Mesendoderm (in vitro differentiated cells): ENCODE measurements at regions not wholly inside any gene's neighbourhood (a gene's known extent, or its start where the extent isn't known, plus 50 kb on each side); places are given as distances from the start of the nearest gene placed in this dataset.

Experiments
- DNase-seq: peaks from one replicate; pipeline ENCODE4 v3.0.0; 2013
- H2AK5ac ChIP-seq: 2 replicates; pipeline ENCODE4 v1.6.1; 2013; ENCODE audit warnings: low read length, inconsistent platforms
- H2BK120ac ChIP-seq: 2 replicates; pipeline ENCODE4 v1.6.1; 2013; ENCODE audit warnings: low read depth, mild to moderate bottlenecking, low read length, moderate library complexity, mixed read lengths
- H2BK15ac ChIP-seq: replicated peaks from 2 replicates; pipeline ENCODE4 v1.6.1; 2013; ENCODE audit warnings: low read depth, mild to moderate bottlenecking, moderate library complexity
- H2BK5ac ChIP-seq: 2 replicates; pipeline ENCODE4 v1.6.1; 2013; ENCODE audit warnings: low read length, inconsistent platforms
- H3K18ac ChIP-seq: 2 replicates; pipeline ENCODE4 v1.6.1; 2013; ENCODE audit warnings: mild to moderate bottlenecking, low read length, mixed read lengths
- H3K23ac ChIP-seq: one replicate; pipeline ENCODE4 v1.6.1; 2013; ENCODE audit warnings: low read length
- H3K27ac ChIP-seq: 2 replicates; pipeline ENCODE4 v1.5.1; 2013; ENCODE audit warnings: low read depth, mild to moderate bottlenecking, inconsistent platforms, low read length, moderate library complexity
- H3K27me3 ChIP-seq: 2 replicates; pipeline ENCODE4 v1.6.1; 2013; ENCODE audit warnings: low read length, control low read depth, mild to moderate bottlenecking, inconsistent platforms; ENCODE audit not compliant: insufficient read depth, poor library complexity
- H3K36me3 ChIP-seq: 2 replicates; pipeline ENCODE4 v1.6.1; 2013; ENCODE audit warnings: low read length, inconsistent platforms; ENCODE audit not compliant: control insufficient read depth, insufficient read depth
- H3K4ac ChIP-seq: one replicate; pipeline ENCODE4 v1.6.1; 2013; ENCODE audit warnings: low read depth, mild to moderate bottlenecking, low read length, moderate library complexity
- H3K4me1 ChIP-seq: 2 replicates; pipeline ENCODE4 v1.6.1; 2013; ENCODE audit warnings: low read depth, low read length, inconsistent platforms; ENCODE audit not compliant: control insufficient read depth
- H3K4me2 ChIP-seq: 2 replicates; pipeline ENCODE4 v1.6.1; 2013; ENCODE audit warnings: low read length
- H3K4me3 ChIP-seq: 2 replicates; pipeline ENCODE4 v1.5.1; 2013; ENCODE audit warnings: mild to moderate bottlenecking, low read length
- H3K56ac ChIP-seq: one replicate; pipeline ENCODE4 v1.6.1; 2013; ENCODE audit warnings: low read length
- H3K79me1 ChIP-seq: 2 replicates; pipeline ENCODE4 v1.6.1; 2013; ENCODE audit warnings: low read length, inconsistent platforms
- H3K79me2 ChIP-seq: 2 replicates; pipeline ENCODE4 v1.6.1; 2013; ENCODE audit warnings: mild to moderate bottlenecking, low read length; ENCODE audit not compliant: control insufficient read depth, insufficient read depth
- H3K9ac ChIP-seq: 2 replicates; pipeline ENCODE4 v1.6.1; 2013; ENCODE audit warnings: low read length, inconsistent platforms
- H4K5ac ChIP-seq: one replicate; pipeline ENCODE4 v1.6.1; 2013; ENCODE audit warnings: low read length
- H4K8ac ChIP-seq: one replicate; pipeline ENCODE4 v1.6.1; 2013; ENCODE audit warnings: low read depth, mild to moderate bottlenecking, control low read depth, low read length, moderate library complexity
- whole genome bisulfite sequencing: extraction: QIAGEN DNeasy Blood & Tissue Kit; methylation state at CpG from one replicate; pipeline ENCODE4 v1.1.7; 2013; ENCODE audit warnings: low lambda C conversion rate, missing lambda C conversion rate; ENCODE audit not compliant: insufficient coverage; ENCODE audit errors: extremely low coverage; 5-methylcytosine and 5-hydroxymethylcytosine counted together

DNA sequence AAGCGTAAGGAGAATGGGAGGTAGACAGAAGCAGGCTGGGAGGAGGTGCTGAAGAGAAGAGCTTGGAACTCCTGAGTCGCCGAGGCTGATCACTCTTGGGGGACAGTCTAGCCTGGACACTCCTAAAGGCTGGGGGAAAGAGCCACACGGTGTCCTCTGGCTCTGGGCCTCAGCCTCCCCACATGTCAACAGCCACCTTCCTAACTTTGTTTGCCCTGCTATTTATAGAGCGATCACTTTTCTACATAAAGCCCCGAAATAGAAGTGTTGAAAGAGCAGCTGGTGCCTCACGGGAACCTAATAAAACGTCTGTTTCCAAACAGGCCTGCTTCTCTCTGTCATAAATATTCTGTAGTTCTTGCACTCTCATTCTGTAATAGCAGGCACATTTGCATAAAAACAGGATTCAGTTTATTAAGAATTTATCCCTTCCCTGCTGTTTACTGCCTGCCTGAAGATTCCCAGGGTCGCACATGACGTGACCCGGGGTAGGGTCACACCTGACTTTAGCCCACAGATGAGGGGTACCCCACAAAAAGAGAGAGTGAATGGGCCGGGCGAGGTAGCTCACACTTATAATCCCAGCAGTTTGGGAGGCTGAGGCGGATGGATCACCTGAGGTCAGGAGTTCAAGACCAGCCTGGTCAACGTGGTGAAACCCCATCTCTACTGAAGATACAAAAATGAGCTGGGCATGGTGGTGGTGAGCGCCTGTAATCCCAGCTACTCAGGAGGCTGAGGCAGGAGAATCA is 212.5 kb downstream of the TOMM20 start:
- Histone ChIP-seq H4K8ac (no peak overlapping the region), H3K27me3 (no peaks in the 10 kb centered on the region), H3K9ac (no peak overlapping the region), H3K4me1 (peaks cover 2% of the 10 kb centered on the region), H3K4ac (no peak overlapping the region), H3K4me3 (no peak overlapping the region), H3K4me2 (no peak overlapping the region), H3K18ac (no peak overlapping the region), H2BK15ac (no peak overlapping the region), H3K36me3 (no peaks in the 10 kb centered on the region), H2AK5ac (no peak overlapping the region), H4K5ac (no peak overlapping the region), H3K79me1 (no peaks in the 10 kb centered on the region), H2BK120ac (no peak overlapping the region), H2BK5ac (no peak overlapping the region), H3K56ac (no peak overlapping the region), H3K79me2 (no peaks in the 10 kb centered on the region), H3K23ac (no peak overlapping the region), H3K27ac (no peak overlapping the region)
- no CpG with 5 or more reads among the region's 16 CpGs for WGBS
- DNase-seq = no peak

GRCh38 chr1:234914606-234915290 is 213.9 kb downstream of the TOMM20 start:
- no peak overlapping the region for H3K4ac ChIP-seq
- H3K18ac ChIP-seq = no peak overlapping the region
- no CpG with 5 or more reads among the region's 12 CpGs for WGBS
- H3K4me1 ChIP-seq = peaks cover 2% of the 10 kb centered on the region
- H3K56ac ChIP-seq = no peak overlapping the region
- no peak overlapping the region for H3K23ac ChIP-seq
- no peak overlapping the region for H4K5ac ChIP-seq
- no peak overlapping the region for H3K4me2 ChIP-seq
- H4K8ac ChIP-seq = no peak overlapping the region
- no peaks in the 10 kb centered on the region for H3K79me2 ChIP-seq
- no peaks in the 10 kb centered on the region for H3K36me3 ChIP-seq
- no peak overlapping the region for H3K4me3 ChIP-seq
- no peak overlapping the region for H3K9ac ChIP-seq
- H2BK15ac ChIP-seq = no peak overlapping the region
- H3K27me3 ChIP-seq = no peaks in the 10 kb centered on the region
- no peaks in the 10 kb centered on the region for H3K79me1 ChIP-seq
- H3K27ac ChIP-seq = no peak overlapping the region
- H2AK5ac ChIP-seq = no peak overlapping the region
- no peak for DNase-seq
- no peak overlapping the region for H2BK120ac ChIP-seq
- H2BK5ac ChIP-seq = no peak overlapping the region

- no peak overlapping the region for H3K23ac ChIP-seq
- no peak overlapping the region for H3K4me2 ChIP-seq
- H3K4me3 ChIP-seq = no peak overlapping the region
- no peaks in the 10 kb centered on the region for H3K79me2 ChIP-seq
- H3K4ac ChIP-seq = no peak overlapping the region
- no peak overlapping the region for H3K18ac ChIP-seq
- H3K4me1 ChIP-seq = peaks cover 1% of the 10 kb centered on the region
- no peaks in the 10 kb centered on the region for H3K79me1 ChIP-seq
- no peak overlapping the region for H2BK120ac ChIP-seq
- H3K56ac ChIP-seq = no peak overlapping the region
- no peak overlapping the region for H3K27ac ChIP-seq
- no peak overlapping the region for H4K8ac ChIP-seq
- no peak overlapping the region for H2BK15ac ChIP-seq
- WGBS = no CpG with 5 or more reads among the region's 11 CpGs
- no peak overlapping the region for H4K5ac ChIP-seq
- H3K36me3 ChIP-seq = no peaks in the 10 kb centered on the region
- H3K9ac ChIP-seq = no peak overlapping the region
- no peak for DNase-seq
- no peaks in the 10 kb centered on the region for H3K27me3 ChIP-seq
- H2BK5ac ChIP-seq = no peak overlapping the region
- no peak overlapping the region for H2AK5ac ChIP-seq
Measured at GRCh38 chr1:234913771-234914170, 214.9 kb downstream of the TOMM20 start.

GRCh38 chr1:234913278-234913649 is 215.4 kb downstream of the TOMM20 start:
- DNase-seq = no peak
- Histone ChIP-seq H3K18ac (no peak overlapping the region), H3K56ac (no peak overlapping the region), H2BK15ac (no peak overlapping the region), H3K27ac (no peak overlapping the region), H3K23ac (no peak overlapping the region), H3K79me2 (no peaks in the 10 kb centered on the region), H2BK120ac (no peak overlapping the region), H3K36me3 (no peaks in the 10 kb centered on the region), H3K4me3 (no peak overlapping the region), H2AK5ac (no peak overlapping the region), H3K4me1 (no peaks in the 10 kb centered on the region), H4K5ac (no peak overlapping the region), H3K4me2 (no peak overlapping the region), H4K8ac (no peak overlapping the region), H3K9ac (no peak overlapping the region), H2BK5ac (no peak overlapping the region), H3K79me1 (no peaks in the 10 kb centered on the region), H3K4ac (no peak overlapping the region), H3K27me3 (no peaks in the 10 kb centered on the region)
- no CpG with 5 or more reads among the region's 8 CpGs for WGBS

DNA sequence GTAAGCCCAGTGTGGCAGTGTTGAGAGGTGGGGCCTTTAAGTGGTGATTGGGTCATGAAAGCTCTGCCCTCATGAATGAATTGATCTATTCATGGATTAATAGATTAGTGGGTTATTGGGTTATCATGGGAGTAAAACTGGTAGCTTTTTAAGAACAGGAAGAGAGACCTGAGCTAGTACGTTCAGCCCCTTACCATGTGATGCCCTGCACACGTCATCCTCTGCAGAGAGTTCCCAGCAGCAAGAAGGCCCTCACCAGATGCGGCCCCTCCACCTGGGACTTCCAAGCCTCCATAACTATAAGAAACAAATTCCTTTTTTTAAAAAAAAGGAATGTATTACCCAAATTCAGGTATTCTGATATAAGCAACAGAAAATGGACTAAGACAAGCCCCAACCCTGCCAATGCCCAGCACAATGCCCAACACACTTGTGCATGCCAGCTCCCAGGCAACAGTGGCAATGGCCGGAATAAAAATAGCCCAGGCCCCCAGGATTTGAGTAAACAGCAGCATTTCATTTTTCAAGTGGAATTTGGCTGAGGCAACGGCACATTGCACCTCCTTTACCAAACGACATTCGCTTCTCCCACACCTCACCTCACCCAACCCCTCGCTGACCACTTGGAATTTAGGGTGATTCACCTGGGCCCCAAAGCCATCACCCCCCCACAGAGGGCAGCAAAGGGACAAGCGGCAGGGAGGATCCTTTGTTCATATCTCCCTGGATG is 215.9 kb downstream of the TOMM20 start:
- no peak overlapping the region for H3K4me2 ChIP-seq
- no peak overlapping the region for H3K4me3 ChIP-seq
- no peaks in the 10 kb centered on the region for H3K79me2 ChIP-seq
- no peaks in the 10 kb centered on the region for H3K79me1 ChIP-seq
- no peak overlapping the region for H3K9ac ChIP-seq
- H2BK120ac ChIP-seq = no peak overlapping the region
- no peak overlapping the region for H2BK15ac ChIP-seq
- H4K5ac ChIP-seq = no peak overlapping the region
- no peaks in the 10 kb centered on the region for H3K4me1 ChIP-seq
- no peaks in the 10 kb centered on the region for H3K27me3 ChIP-seq
- no peak overlapping the region for H3K23ac ChIP-seq
- no CpG with 5 or more reads among the region's 9 CpGs for WGBS
- no peak overlapping the region for H2AK5ac ChIP-seq
- no peak overlapping the region for H2BK5ac ChIP-seq
- DNase-seq = no peak
- no peak overlapping the region for H3K56ac ChIP-seq
- no peak overlapping the region for H3K18ac ChIP-seq
- H3K27ac ChIP-seq = no peak overlapping the region
- H3K36me3 ChIP-seq = no peaks in the 10 kb centered on the region
- no peak overlapping the region for H3K4ac ChIP-seq
- no peak overlapping the region for H4K8ac ChIP-seq
